Lower lobe of right lung (tissue), 2 donors: ENCODE measurements at regions not wholly inside any gene's neighbourhood (a gene's known extent, or its start where the extent isn't known, plus 50 kb on each side); places are given as distances from the start of the nearest gene placed in this dataset.
"Not testable (repeated sequence)": the region's sequence is repeated elsewhere in the genome, so short reads cannot be mapped to it uniquely, and the experiment has no call there.

Experiments used
- ATAC-seq, 2 donors: fragments of 200-7000 bp; cut with Tn5 transposase; one replicate each; pipeline ENCODE4 v1.9.1; 2020 to 2022; ENCODE audit warnings: mild to moderate bottlenecking in 2 of 2, moderate library complexity in 2 of 2
- DNase-seq: peaks from one replicate; pipeline ENCODE4 v3.0.0-alpha.2; 2020
- H3K27ac ChIP-seq: fragments of 200-600 bp; one replicate; pipeline ENCODE4 v1.8.0; 2022
- H3K27me3 ChIP-seq: fragments of 200-600 bp; one replicate; pipeline ENCODE4 v1.8.0; 2022; ENCODE audit warnings: low read depth
- H3K36me3 ChIP-seq: fragments of 200-600 bp; one replicate; pipeline ENCODE4 v1.8.0; 2022; ENCODE audit warnings: mild to moderate bottlenecking
- H3K4me1 ChIP-seq: fragments of 200-600 bp; one replicate; pipeline ENCODE4 v1.8.0; 2022
- H3K4me3 ChIP-seq: fragments of 200-600 bp; one replicate; pipeline ENCODE4 v1.8.0; 2022; ENCODE audit warnings: mild to moderate bottlenecking
- H3K9me3 ChIP-seq: fragments of 200-600 bp; one replicate; pipeline ENCODE4 v1.8.0; 2022
- intact Hi-C: fragments of 100-400 bp; cut with DNase I; formaldehyde crosslinking; loops from one replicate; pipeline ENCODE4 v1.11.0; 2022
- TF ChIP-seq, protein P1 (sequence below): fragments of 200-600 bp; IDR thresholded peaks from one replicate; pipeline ENCODE4 v1.8.0; 2022; ENCODE audit warnings: antibody characterized with exemption, mild to moderate bottlenecking
- donor health status: DM: no; HTN: yes; CAD: no; lungs with severe emphysema.

DNA sequence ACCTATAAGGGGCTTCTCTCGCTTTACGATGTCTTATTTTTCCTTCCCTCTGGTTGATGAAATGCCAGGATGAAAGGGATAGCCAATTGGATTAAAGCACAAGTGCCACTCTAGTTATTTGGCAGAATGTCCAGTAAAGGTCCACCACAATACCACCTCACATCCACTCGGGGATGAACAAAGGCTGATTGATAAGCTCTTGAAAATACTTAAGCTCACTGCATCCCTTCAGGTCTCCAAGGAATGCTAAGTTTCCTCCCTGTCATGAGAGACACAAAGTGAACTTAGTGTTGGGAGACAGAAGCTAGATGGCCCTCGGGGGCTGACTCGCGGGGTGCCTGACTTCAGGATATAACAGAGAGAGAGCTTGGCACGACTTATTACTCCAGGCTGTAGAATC is 185.9 kb upstream of the ZNF644 start:
- H3K4me3 ChIP-seq, H3K4me1 ChIP-seq, ATAC-seq, H3K9me3 ChIP-seq, H3K27ac ChIP-seq, DNase-seq, H3K27me3 ChIP-seq, H3K36me3 ChIP-seq, intact Hi-C loops: not testable (repeated sequence)

DNA sequence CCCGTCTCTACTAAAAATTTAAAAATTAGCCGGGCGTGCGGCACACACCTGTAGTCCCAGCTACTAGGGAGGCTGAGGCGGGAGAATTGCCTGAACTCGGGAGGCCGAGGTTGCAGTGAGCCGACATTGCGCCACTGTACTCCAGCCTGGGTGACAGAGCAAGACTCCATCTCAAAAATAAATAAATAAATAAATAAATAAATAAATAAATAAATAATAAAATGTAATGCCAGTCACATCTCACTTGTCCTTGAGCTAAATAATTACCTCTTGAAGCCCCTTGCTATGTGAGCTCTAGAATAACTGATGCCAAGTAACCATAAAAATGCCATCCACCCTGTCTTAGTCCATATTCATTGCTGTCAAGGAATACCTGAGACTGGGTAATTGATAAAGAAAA is 182.3 kb upstream of the ZNF644 start:
- H3K36me3 ChIP-seq, ATAC-seq, H3K9me3 ChIP-seq: not testable (repeated sequence)

DNA sequence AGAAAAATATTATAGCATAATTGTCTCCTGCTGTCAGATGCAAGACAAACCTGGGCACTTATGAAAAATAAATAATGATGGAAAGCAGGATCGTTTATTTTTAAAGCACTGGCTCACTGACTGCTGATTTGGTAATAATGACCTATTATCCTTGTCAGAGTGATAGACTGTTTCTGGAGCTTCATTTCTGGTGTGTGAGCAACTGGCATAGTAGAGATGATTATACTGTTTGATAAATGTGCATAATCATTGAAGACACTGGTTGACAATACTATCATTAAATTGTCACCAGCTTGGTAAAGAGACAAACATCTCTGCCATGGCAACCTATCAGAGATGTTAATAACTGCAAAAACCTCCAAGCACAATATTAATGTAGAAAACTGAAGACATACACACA is 179.9 kb upstream of the ZNF644 start:
- DNase-seq (no peak), ATAC-seq (no peak)
- H3K9me3 ChIP-seq = no peaks in the 10 kb centered on the region
- intact Hi-C loops = no loop called here
- H3K4me1 ChIP-seq = no peaks in the 10 kb centered on the region
- no peaks in the 10 kb centered on the region for H3K36me3 ChIP-seq
- no peaks in the 10 kb centered on the region for H3K27me3 ChIP-seq
- no peak overlapping the region for H3K4me3 ChIP-seq
- TF ChIP-seq, protein P1, sequence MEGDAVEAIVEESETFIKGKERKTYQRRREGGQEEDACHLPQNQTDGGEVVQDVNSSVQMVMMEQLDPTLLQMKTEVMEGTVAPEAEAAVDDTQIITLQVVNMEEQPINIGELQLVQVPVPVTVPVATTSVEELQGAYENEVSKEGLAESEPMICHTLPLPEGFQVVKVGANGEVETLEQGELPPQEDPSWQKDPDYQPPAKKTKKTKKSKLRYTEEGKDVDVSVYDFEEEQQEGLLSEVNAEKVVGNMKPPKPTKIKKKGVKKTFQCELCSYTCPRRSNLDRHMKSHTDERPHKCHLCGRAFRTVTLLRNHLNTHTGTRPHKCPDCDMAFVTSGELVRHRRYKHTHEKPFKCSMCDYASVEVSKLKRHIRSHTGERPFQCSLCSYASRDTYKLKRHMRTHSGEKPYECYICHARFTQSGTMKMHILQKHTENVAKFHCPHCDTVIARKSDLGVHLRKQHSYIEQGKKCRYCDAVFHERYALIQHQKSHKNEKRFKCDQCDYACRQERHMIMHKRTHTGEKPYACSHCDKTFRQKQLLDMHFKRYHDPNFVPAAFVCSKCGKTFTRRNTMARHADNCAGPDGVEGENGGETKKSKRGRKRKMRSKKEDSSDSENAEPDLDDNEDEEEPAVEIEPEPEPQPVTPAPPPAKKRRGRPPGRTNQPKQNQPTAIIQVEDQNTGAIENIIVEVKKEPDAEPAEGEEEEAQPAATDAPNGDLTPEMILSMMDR = no peak
- H3K27ac ChIP-seq = no peak overlapping the region

More for the DNA sequence above, 182.3 kb upstream of the ZNF644 start:
- intact Hi-C loops, H3K4me3 ChIP-seq, H3K27ac ChIP-seq, H3K4me1 ChIP-seq, DNase-seq, H3K27me3 ChIP-seq: not testable (repeated sequence)

DNA sequence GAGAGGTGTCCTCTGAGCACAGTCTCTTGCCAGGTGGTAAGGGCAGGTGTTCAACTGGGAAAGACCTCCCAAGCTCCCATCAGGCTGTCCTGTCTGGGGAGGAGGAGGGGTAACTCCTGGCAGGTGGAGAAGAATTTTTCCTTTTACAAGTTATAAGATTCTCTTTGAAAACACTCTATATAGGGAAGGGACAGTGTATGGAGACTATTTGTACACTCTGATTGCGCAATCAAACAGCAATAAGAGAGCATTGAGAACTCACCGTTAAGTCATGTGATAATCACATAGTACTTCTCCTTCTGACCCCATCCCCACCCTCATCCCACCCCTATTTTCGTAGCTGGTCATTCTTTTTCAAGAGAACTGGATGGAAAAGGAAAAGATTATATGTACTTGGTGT is 179.3 kb upstream of the ZNF644 start:
- no peak for DNase-seq
- intact Hi-C loops = no loop called here
- Histone ChIP-seq H3K27ac (no peak overlapping the region), H3K4me3 (no peak overlapping the region), H3K27me3 (no peaks in the 10 kb centered on the region), H3K9me3 (no peaks in the 10 kb centered on the region), H3K4me1 (no peaks in the 10 kb centered on the region), H3K36me3 (no peaks in the 10 kb centered on the region)
- TF ChIP-seq, protein P1 = no peak
- no peak for ATAC-seq

DNA sequence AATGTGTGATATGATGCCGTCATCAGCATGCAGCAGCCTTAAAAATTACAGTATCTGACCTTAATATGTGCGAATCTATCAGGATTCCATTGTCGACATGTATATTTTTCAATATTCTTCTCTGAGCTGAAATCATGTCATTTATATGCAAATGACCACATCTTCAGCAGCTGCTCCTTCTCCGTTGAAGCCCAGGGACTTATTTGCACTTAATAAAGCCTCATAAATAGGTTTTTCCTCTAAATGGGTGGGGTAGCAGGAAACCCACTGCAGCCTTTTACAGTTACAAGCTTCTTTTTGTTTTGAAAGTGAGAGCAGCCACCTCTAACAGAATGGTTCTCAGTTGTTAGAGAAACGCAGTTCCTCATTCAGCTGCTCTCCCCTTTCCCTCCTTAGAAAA is 178.8 kb upstream of the ZNF644 start:
- intact Hi-C loops = no loop called here
- DNase-seq (no peak), ATAC-seq (no peak)
- Histone ChIP-seq H3K27me3 (no peaks in the 10 kb centered on the region), H3K27ac (no peak overlapping the region), H3K36me3 (no peaks in the 10 kb centered on the region), H3K4me3 (no peak overlapping the region), H3K4me1 (no peaks in the 10 kb centered on the region), H3K9me3 (no peaks in the 10 kb centered on the region)
- TF ChIP-seq, protein P1 = no peak

DNA sequence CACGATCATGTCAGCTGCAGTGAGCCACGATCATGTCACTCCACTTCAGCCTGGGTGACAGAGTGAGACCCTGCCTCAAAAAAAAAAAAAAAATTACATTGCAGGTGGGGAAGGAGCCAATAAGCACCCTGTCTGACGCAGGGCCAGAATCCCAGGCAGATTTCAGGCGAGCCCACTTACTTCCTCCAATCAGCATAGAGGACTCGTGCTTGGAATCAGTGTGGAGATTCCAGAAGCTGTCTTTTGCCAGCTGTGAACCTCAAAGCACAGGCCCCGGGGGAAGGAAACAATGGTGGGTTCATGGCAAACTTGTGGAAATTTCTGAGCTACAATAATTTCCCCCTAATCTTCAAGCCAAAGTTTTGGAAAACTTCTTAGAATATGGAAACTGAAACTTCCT is 178.2 kb upstream of the ZNF644 start:
- Histone ChIP-seq H3K4me1 (no peaks in the 10 kb centered on the region), H3K27me3 (no peaks in the 10 kb centered on the region), H3K27ac (no peak overlapping the region), H3K36me3 (no peaks in the 10 kb centered on the region), H3K9me3 (no peaks in the 10 kb centered on the region), H3K4me3 (no peak overlapping the region)
- TF ChIP-seq, protein P1 = no peak
- intact Hi-C loops = no loop called here
- DNase-seq (no peak), ATAC-seq (no peak)

DNA sequence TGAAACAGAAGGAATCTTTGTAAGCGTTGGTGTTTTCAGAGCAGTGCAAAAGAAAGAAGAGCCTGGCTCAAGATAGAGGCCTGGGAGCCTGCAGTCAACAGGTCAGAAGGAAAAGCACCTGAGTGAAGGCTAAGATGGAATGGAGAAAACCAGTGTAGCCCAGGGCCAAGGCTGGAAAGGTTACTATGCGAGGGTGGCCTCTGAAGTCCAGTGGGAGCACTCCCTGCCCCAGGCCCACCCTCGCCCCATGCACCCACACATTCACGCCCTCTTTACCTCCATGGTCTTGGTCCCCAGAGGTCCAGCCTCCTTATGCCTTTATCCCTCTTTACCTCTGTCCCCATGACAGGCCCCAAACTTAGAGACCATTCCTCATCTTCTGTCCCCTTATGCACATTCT is 169.2 kb upstream of the ZNF644 start:
- no peaks in the 10 kb centered on the region for H3K27me3 ChIP-seq
- no peak for ATAC-seq
- H3K9me3 ChIP-seq = no peaks in the 10 kb centered on the region
- TF ChIP-seq, protein P1 = no peak
- H3K36me3 ChIP-seq = no peaks in the 10 kb centered on the region
- H3K27ac ChIP-seq = no peak overlapping the region
- intact Hi-C loops = no loop called here
- no peak overlapping the region for H3K4me3 ChIP-seq
- H3K4me1 ChIP-seq = no peaks in the 10 kb centered on the region
- DNase-seq = no peak
